ENCODE measurements at regions not wholly inside any gene's neighbourhood (a gene's known extent, or its start where the extent isn't known, plus 50 kb on each side); places are given as distances from the start of the nearest gene placed in this dataset.

GRCh38 chrX:110561034-110561433 is 202.4 kb downstream of the RTL9 start:
- TF ChIP-seq CSDC2 (CRISPR knock-in tag; IDR thresholded peaks at IDR 0.05) = no peak
- no peak for TF ChIP-seq ARNTL (CRISPR knock-in tag; IDR thresholded peaks at IDR 0.05; ENCODE audit: borderline replicate concordance, low read depth)
